CD14-positive monocyte (primary cell): ENCODE measurements at regions not wholly inside any gene's neighbourhood (a gene's known extent, or its start where the extent isn't known, plus 50 kb on each side); places are given as distances from the start of the nearest gene placed in this dataset.
"Not testable (repeated sequence)": the region's sequence is repeated elsewhere in the genome, so short reads cannot be mapped to it uniquely, and the experiment has no call there.

Experiments
- DNase-seq, 3 donors: peaks; one replicate each; pipeline ENCODE4 v3.0.0-alpha.2; 2011 to 2022
- H2AFZ ChIP-seq: 2 replicates; pipeline ENCODE4 v1.6.0; 2012; ENCODE audit warnings: mild to moderate bottlenecking, low read depth, low read length, inconsistent platforms; ENCODE audit not compliant: insufficient read depth, poor library complexity, severe bottlenecking
- H3K27ac ChIP-seq, 2 donors: 1 replicate in 1 of 2; 2 replicates in 1 of 2; pipeline ENCODE4 v1.5.1; 2012 to 2013; ENCODE audit warnings: low read length in 2 of 2, control low read depth in 1 of 2, inconsistent platforms in 1 of 2, low read depth in 1 of 2, mild to moderate bottlenecking in 1 of 2
- H3K27me3 ChIP-seq, 2 donors: one replicate each; pipeline versions ENCODE4 v1.6.0 to v1.6.1; 2011 to 2013; ENCODE audit warnings: low read length in 2 of 2; ENCODE audit not compliant: control insufficient read depth in 2 of 2, insufficient read depth in 2 of 2
- H3K36me3 ChIP-seq, 2 donors: replicated peaks in 1 of 2; 1 replicate in 1 of 2; 2 replicates in 1 of 2; pipeline versions ENCODE4 v1.5.1 to v1.6.1; 2012 to 2013; ENCODE audit warnings: low read length in 2 of 2, control low read depth in 1 of 2, inconsistent platforms in 1 of 2, mild to moderate bottlenecking in 1 of 2; ENCODE audit not compliant: insufficient read depth in 2 of 2, control insufficient read depth in 1 of 2
- H3K4me1 ChIP-seq, 2 donors: 1 replicate in 1 of 2; 2 replicates in 1 of 2; pipeline versions ENCODE4 v1.5.1 to v1.6.1; 2012 to 2013; ENCODE audit warnings: low read length in 2 of 2, control low read depth in 1 of 2, inconsistent platforms in 1 of 2, mild to moderate bottlenecking in 1 of 2, moderate library complexity in 1 of 2; ENCODE audit not compliant: insufficient read depth in 2 of 2, control insufficient read depth in 1 of 2
- H3K4me2 ChIP-seq: replicated peaks from 2 replicates; pipeline ENCODE3; 2012; ENCODE audit warnings: low read length, moderate library complexity, mild to moderate bottlenecking; ENCODE audit not compliant: poor library complexity, severe bottlenecking; ENCODE audit errors: extremely low read depth
- H3K4me3 ChIP-seq, 3 experiments: fragments of 200-600 bp in 1 of 3; sonication (generic) in 1 of 3; replicated peaks in 1 of 3; 1 replicate in 2 of 3; 2 replicates in 1 of 3; pipeline ENCODE4 v1.5.1; 2011 to 2013; ENCODE audit warnings: low read length in 3 of 3, mild to moderate bottlenecking in 3 of 3, control low read depth in 2 of 3, low read depth in 2 of 3, inconsistent platforms in 1 of 3, moderate library complexity in 1 of 3
- H3K79me2 ChIP-seq: 2 replicates; pipeline ENCODE4 v1.6.0; 2012; ENCODE audit warnings: mild to moderate bottlenecking, control low read depth, inconsistent platforms, low read length, moderate library complexity; ENCODE audit not compliant: insufficient read depth
- H3K9ac ChIP-seq: 2 replicates; pipeline ENCODE4 v1.6.0; 2017; ENCODE audit warnings: low read length, mild to moderate bottlenecking; ENCODE audit not compliant: insufficient read depth, poor library complexity, severe bottlenecking
- H3K9me3 ChIP-seq, 2 donors: replicated peaks in 1 of 2; 1 replicate in 1 of 2; 2 replicates in 1 of 2; pipeline versions ENCODE4 v1.5.1 to v1.6.1; 2012 to 2013; ENCODE audit warnings: low read length in 2 of 2, control low read depth in 1 of 2; ENCODE audit not compliant: control insufficient read depth in 1 of 2, insufficient read depth in 1 of 2
- H4K20me1 ChIP-seq: 2 replicates; pipeline ENCODE4 v1.6.0; 2012; ENCODE audit warnings: mild to moderate bottlenecking, low read length, control low read depth, moderate library complexity; ENCODE audit not compliant: insufficient read depth
- H3K27ac Mint-ChIP-seq, 7 donors: one replicate each; pipeline ENCODE4 v1.8.0; 2020; ENCODE audit warnings: mild to moderate bottlenecking in 7 of 7, mixed read lengths in 7 of 7, moderate library complexity in 6 of 7, inconsistent platforms in 2 of 7
- H3K27me3 Mint-ChIP-seq, 3 donors: one replicate each; pipeline ENCODE4 v1.8.0; 2021 to 2022; ENCODE audit warnings: low read depth in 3 of 3, mild to moderate bottlenecking in 3 of 3, mixed read lengths in 3 of 3, moderate library complexity in 3 of 3, inconsistent platforms in 1 of 3
- H3K36me3 Mint-ChIP-seq, 2 donors: one replicate each; pipeline ENCODE4 v1.8.0; 2020; ENCODE audit warnings: mixed read lengths in 2 of 2, inconsistent platforms in 1 of 2, mild to moderate bottlenecking in 1 of 2
- H3K4me1 Mint-ChIP-seq: one replicate; pipeline ENCODE4 v1.8.0; 2020; ENCODE audit warnings: mild to moderate bottlenecking, mixed read lengths
- H3K4me3 Mint-ChIP-seq, 2 donors: one replicate each; pipeline ENCODE4 v1.8.0; 2020; ENCODE audit warnings: mild to moderate bottlenecking in 2 of 2, mixed read lengths in 2 of 2, moderate library complexity in 1 of 2
- H3K9me3 Mint-ChIP-seq, 7 donors: one replicate each; pipeline ENCODE4 v1.8.0; 2020 to 2022; ENCODE audit warnings: mixed read lengths in 7 of 7, mild to moderate bottlenecking in 6 of 7, moderate library complexity in 6 of 7, inconsistent platforms in 2 of 7
- CTCF ChIP-seq: fragments of 200-600 bp; IDR thresholded peaks from one replicate; pipeline ENCODE4 v1.8.0; 2022; ENCODE audit warnings: antibody characterized with exemption, mild to moderate bottlenecking
- WGBS: methylation state at CpG from one replicate; pipeline ENCODE4 v1.1.5; 2013; ENCODE audit warnings: missing lambda C conversion rate; ENCODE audit not compliant: insufficient coverage; 5-methylcytosine and 5-hydroxymethylcytosine counted together
- intact Hi-C, 2 donors: fragments of 100-400 bp; cut with micrococcal nuclease; formaldehyde crosslinking; loops; one replicate each; pipeline versions ENCODE4 v1.15.0 to v1.15.1; 2023

GRCh38 chrY:20662204-20662603 lies 86.6 kb downstream of the EIF1AY start:
- Histone ChIP-seq H3K4me3 (no peak overlapping the region), H3K4me1 (no peaks in the 10 kb centered on the region), H3K27me3 (no peaks in the 10 kb centered on the region), H2AFZ (no peak overlapping the region), H4K20me1 (no peaks in the 10 kb centered on the region), H3K9ac (no peak overlapping the region), H3K4me2 (no peak overlapping the region), H3K9me3 (no peaks in the 10 kb centered on the region), H3K36me3 (no peaks in the 10 kb centered on the region), H3K27ac (no peak overlapping the region), H3K79me2 (no peaks in the 10 kb centered on the region)
- TF ChIP-seq CTCF = no peak
- no CpG with 5 or more reads among the region's 1 CpG for WGBS
- peaks cover 0 to 3% (median 0%) of the 10 kb centered on the region in 7 donors for H3K9me3 Mint-ChIP-seq
- intact Hi-C loops = no loop called here
- H3K27me3 Mint-ChIP-seq = peaks cover 0 to 2% (median 0%) of the 10 kb centered on the region in 3 donors
- no peaks in the 10 kb centered on the region for H3K36me3 Mint-ChIP-seq
- no peak for DNase-seq
- no peak overlapping the region for H3K27ac Mint-ChIP-seq
- H3K4me1 Mint-ChIP-seq = peaks cover 4% of the 10 kb centered on the region
- no peak overlapping the region for H3K4me3 Mint-ChIP-seq

- no peak overlapping the region for H2AFZ ChIP-seq
- H3K79me2 ChIP-seq = no peaks in the 10 kb centered on the region
- H3K4me1 Mint-ChIP-seq = peaks cover 4% of the 10 kb centered on the region
- no peaks in the 10 kb centered on the region for H3K36me3 ChIP-seq
- DNase-seq = no peak
- no peak overlapping the region for H3K27ac Mint-ChIP-seq
- H3K4me1 ChIP-seq = no peaks in the 10 kb centered on the region
- H3K4me3 ChIP-seq = no peak overlapping the region
- no peak overlapping the region for H3K4me2 ChIP-seq
- H3K4me3 Mint-ChIP-seq = no peak overlapping the region
- no peaks in the 10 kb centered on the region for H4K20me1 ChIP-seq
- H3K27me3 ChIP-seq = no peaks in the 10 kb centered on the region
- peaks cover 0 to 2% (median 0%) of the 10 kb centered on the region in 3 donors for H3K27me3 Mint-ChIP-seq
- H3K36me3 Mint-ChIP-seq = no peaks in the 10 kb centered on the region
- peaks cover 0 to 6% (median 0%) of the 10 kb centered on the region in 7 donors for H3K9me3 Mint-ChIP-seq
- no peak overlapping the region for H3K27ac ChIP-seq
- H3K9ac ChIP-seq = no peak overlapping the region
- H3K9me3 ChIP-seq = no peaks in the 10 kb centered on the region
- TF ChIP-seq CTCF = no peak
- intact Hi-C loops = no loop called here
Observed at GRCh38 chrY:20664196-20664595, 88.6 kb downstream of the EIF1AY start.

GRCh38 chrY:20665357-20665756 lies 89.8 kb downstream of the EIF1AY start:
- H3K27ac ChIP-seq, H4K20me1 ChIP-seq, H3K27me3 Mint-ChIP-seq, H3K36me3 Mint-ChIP-seq, H3K36me3 ChIP-seq, H3K27me3 ChIP-seq, H3K4me1 ChIP-seq, H3K4me3 ChIP-seq, H3K9ac ChIP-seq, H3K9me3 Mint-ChIP-seq, intact Hi-C loops, H3K4me3 Mint-ChIP-seq, DNase-seq, H3K4me2 ChIP-seq, H3K4me1 Mint-ChIP-seq, H2AFZ ChIP-seq, H3K79me2 ChIP-seq, H3K9me3 ChIP-seq, H3K27ac Mint-ChIP-seq: not testable (repeated sequence)
- WGBS = no CpG with 5 or more reads among the region's 1 CpG
